Neural crest cell (in vitro differentiated cells): ENCODE measurements at regions not wholly inside any gene's neighbourhood (a gene's known extent, or its start where the extent isn't known, plus 50 kb on each side); places are given as distances from the start of the nearest gene placed in this dataset.

Experiments used
- DNase-seq: peaks from one replicate; pipeline ENCODE4 v3.0.0; 2021; ENCODE audit warnings: low read depth, mixed read lengths, low spot score
- H3K27ac Mint-ChIP-seq: one replicate; pipeline ENCODE4 v1.8.0; 2021; ENCODE audit warnings: mild to moderate bottlenecking, mixed read lengths; ENCODE audit not compliant: unreplicated experiment
- H3K27me3 Mint-ChIP-seq: 2 replicates; pipeline ENCODE4 v1.8.0; 2021; ENCODE audit warnings: low read depth, mild to moderate bottlenecking, mixed read lengths
- H3K36me3 Mint-ChIP-seq: 2 replicates; pipeline ENCODE4 v1.8.0; 2021; ENCODE audit warnings: low read depth, mild to moderate bottlenecking, mixed read lengths
- H3K4me1 Mint-ChIP-seq: 2 replicates; pipeline ENCODE4 v1.8.0; 2021; ENCODE audit warnings: mixed read lengths
- H3K4me3 Mint-ChIP-seq: one replicate; pipeline ENCODE4 v1.8.0; 2021; ENCODE audit warnings: mild to moderate bottlenecking, mixed read lengths
- H3K9me3 Mint-ChIP-seq: 2 replicates; pipeline ENCODE4 v1.8.0; 2021; ENCODE audit warnings: mixed read lengths
- TF ChIP-seq, protein P1 (sequence below): fragments of 200-600 bp; sonication (generic); conservative IDR thresholded peaks from 2 replicates; pipeline ENCODE4 v1.5.0; 2021; ENCODE audit warnings: antibody characterized with exemption, mild to moderate bottlenecking

DNA sequence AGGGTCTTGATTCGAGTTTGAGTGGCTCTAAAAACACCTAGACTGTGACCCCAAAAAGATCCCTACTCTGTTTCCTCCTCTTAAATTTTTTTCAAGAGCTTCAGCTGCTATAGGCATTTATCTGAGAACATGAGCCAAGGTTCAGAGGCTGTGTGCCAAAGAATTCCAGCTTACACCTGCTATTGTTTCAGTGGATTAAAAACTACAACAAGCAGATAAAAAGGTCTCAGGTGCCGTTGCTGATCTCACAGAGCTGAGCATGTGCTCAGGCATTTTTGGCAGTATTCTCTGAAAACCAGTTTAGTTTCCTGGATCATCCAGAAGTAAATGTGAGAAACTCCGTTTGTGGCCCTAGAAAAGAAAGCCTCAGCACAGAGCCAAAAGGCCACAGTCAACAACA lies 349.2 kb downstream of the DEPDC1B start:
- TF ChIP-seq, protein P1, sequence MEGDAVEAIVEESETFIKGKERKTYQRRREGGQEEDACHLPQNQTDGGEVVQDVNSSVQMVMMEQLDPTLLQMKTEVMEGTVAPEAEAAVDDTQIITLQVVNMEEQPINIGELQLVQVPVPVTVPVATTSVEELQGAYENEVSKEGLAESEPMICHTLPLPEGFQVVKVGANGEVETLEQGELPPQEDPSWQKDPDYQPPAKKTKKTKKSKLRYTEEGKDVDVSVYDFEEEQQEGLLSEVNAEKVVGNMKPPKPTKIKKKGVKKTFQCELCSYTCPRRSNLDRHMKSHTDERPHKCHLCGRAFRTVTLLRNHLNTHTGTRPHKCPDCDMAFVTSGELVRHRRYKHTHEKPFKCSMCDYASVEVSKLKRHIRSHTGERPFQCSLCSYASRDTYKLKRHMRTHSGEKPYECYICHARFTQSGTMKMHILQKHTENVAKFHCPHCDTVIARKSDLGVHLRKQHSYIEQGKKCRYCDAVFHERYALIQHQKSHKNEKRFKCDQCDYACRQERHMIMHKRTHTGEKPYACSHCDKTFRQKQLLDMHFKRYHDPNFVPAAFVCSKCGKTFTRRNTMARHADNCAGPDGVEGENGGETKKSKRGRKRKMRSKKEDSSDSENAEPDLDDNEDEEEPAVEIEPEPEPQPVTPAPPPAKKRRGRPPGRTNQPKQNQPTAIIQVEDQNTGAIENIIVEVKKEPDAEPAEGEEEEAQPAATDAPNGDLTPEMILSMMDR: no peak
- Mint-ChIP-seq H3K9me3 (no peaks in the 10 kb centered on the region), H3K4me3 (no peak overlapping the region), H3K4me1 (no peaks in the 10 kb centered on the region), H3K27ac (no peak overlapping the region), H3K27me3 (no peaks in the 10 kb centered on the region), H3K36me3 (no peaks in the 10 kb centered on the region)
- no peak for DNase-seq

DNA sequence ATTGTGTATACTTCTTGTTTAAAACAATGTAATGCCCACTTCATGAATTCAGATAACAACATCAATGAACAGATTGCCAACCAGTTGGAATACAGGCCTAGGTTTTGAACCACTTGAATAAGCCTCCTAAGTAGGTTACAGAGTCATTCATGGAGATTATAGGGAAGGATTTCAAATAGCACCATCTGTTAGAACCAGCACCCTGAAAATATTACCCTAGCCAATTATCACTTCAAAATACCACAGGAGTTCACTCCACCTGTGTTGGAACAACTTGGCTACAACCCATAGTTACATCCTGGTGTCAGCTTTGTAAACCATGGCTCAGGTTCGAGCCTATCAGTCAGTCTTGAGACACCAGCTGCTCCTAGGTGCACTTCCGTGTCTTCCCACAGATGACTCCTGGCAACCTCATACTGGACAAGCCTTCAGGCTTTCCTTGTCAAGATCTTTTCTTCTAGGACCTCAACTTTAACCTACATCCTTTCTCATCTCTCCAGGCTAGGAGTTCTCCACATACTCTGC lies 350.0 kb downstream of the DEPDC1B start:
- no peaks in the 10 kb centered on the region for H3K9me3 Mint-ChIP-seq
- DNase-seq: no peak
- no peaks in the 10 kb centered on the region for H3K36me3 Mint-ChIP-seq
- H3K4me3 Mint-ChIP-seq: no peak overlapping the region
- no peaks in the 10 kb centered on the region for H3K27me3 Mint-ChIP-seq
- H3K4me1 Mint-ChIP-seq: no peaks in the 10 kb centered on the region
- TF ChIP-seq, protein P1: no peak
- H3K27ac Mint-ChIP-seq: no peak overlapping the region

DNA sequence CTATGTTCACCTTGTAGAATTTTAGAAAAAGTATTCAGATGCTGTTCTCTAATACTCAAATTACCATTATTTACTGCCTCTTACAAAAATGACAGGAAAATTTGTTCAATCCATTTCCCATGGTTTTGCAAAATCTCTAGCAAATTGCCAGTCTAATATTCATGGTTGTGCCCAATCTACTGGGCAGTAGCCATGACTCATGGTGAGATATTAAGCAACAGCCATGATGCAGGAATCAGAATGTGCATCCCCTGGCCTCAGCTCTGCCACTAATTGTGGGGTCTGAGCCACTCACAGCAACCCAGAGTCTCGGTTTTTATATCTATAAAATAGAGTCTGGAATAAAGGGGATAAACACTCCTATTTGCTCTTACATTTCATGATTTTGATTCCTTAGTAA lies 353.6 kb downstream of the DEPDC1B start:
- no peak overlapping the region for H3K27ac Mint-ChIP-seq
- TF ChIP-seq, protein P1: no peak
- H3K4me1 Mint-ChIP-seq: no peaks in the 10 kb centered on the region
- H3K36me3 Mint-ChIP-seq: no peaks in the 10 kb centered on the region
- H3K4me3 Mint-ChIP-seq: no peak overlapping the region
- no peaks in the 10 kb centered on the region for H3K9me3 Mint-ChIP-seq
- H3K27me3 Mint-ChIP-seq: no peaks in the 10 kb centered on the region
- no peak for DNase-seq

DNA sequence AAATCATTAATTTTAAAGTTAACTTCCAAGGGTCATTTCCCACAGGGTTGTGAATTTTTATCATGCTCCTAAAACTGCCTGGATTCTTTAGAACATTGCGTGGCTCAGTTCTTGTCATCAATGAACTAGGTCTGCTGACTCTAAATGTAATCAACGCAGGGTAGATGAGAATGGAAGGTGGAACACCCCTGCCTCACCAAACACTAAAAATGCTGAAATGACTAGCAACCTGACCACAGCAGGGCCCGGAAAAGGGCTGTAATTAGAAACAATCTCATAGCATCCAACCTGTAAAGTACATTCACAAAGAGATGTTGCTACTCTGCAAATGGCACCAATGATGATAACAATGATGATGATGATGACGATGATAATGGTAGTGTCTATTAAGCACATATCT lies 356.9 kb downstream of the DEPDC1B start:
- Mint-ChIP-seq H3K9me3 (no peaks in the 10 kb centered on the region), H3K36me3 (no peaks in the 10 kb centered on the region), H3K27me3 (no peaks in the 10 kb centered on the region), H3K27ac (no peak overlapping the region), H3K4me1 (no peaks in the 10 kb centered on the region), H3K4me3 (no peak overlapping the region)
- no peak for DNase-seq
- TF ChIP-seq, protein P1: no peak

DNA sequence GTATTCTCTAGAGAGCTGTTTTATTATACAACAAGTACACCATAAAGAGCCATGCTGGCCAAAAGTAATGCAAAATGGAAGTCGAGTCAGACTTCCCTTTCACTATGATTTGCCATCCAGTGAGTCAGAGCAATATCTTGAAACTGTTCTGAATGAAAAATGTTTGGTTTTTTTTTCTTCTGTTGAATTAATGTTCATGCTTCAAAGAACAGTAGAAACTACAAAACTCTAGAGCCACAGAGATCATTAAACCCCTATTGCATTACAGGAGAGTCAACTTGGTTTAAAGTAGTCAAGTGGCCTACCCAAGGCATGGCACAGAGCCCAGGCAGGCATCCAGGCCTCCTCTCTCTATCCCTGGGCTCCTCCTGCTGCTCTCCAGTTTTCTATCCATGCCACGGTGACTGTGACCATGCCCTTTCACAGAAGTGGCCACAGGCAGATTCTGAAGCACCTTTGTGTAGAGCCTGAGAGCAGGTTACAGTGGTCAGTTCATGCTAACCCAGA lies 358.9 kb downstream of the DEPDC1B start:
- no peaks in the 10 kb centered on the region for H3K4me1 Mint-ChIP-seq
- H3K36me3 Mint-ChIP-seq: no peaks in the 10 kb centered on the region
- H3K9me3 Mint-ChIP-seq: no peaks in the 10 kb centered on the region
- TF ChIP-seq, protein P1: no peak
- H3K27me3 Mint-ChIP-seq: no peaks in the 10 kb centered on the region
- no peak overlapping the region for H3K27ac Mint-ChIP-seq
- no peak overlapping the region for H3K4me3 Mint-ChIP-seq
- DNase-seq: no peak

DNA sequence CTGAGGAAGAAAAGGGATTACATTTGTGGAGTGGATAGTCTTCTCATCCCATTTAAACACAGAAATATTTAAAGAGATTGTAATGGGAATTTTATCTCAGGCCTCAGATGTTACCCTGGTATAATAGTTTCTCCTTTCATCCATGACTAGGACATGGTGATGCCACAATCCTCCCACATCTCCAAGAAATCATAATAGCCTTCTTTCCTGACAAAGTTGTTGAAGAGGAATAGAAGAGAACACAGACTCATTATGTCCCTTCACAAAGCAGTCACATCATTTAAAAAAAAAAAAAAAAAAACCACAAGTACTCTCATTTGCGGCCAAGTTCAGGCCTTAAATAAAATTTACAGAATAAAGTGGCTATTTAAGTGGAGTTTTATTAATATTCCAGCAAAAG lies 359.6 kb downstream of the DEPDC1B start:
- Mint-ChIP-seq H3K36me3 (no peaks in the 10 kb centered on the region), H3K4me1 (no peaks in the 10 kb centered on the region), H3K27me3 (no peaks in the 10 kb centered on the region), H3K27ac (no peak overlapping the region), H3K9me3 (no peaks in the 10 kb centered on the region), H3K4me3 (no peak overlapping the region)
- TF ChIP-seq, protein P1: no peak
- no peak for DNase-seq
